Spinal cord (tissue), 9 donors: ENCODE measurements at regions not wholly inside any gene's neighbourhood (a gene's known extent, or its start where the extent isn't known, plus 50 kb on each side); places are given as distances from the start of the nearest gene placed in this dataset.
"Not testable (repeated sequence)": the region's sequence is repeated elsewhere in the genome, so short reads cannot be mapped to it uniquely, and the experiment has no call there.

Source experiments
- DNase-seq, 6 donors: peaks; one replicate each; pipeline versions ENCODE4 v3.0.0 to v3.0.0-alpha.2; 2013 to 2015; ENCODE audit warnings: low spot score in 6 of 6, low read depth in 4 of 6
- H3K27ac ChIP-seq: one replicate; pipeline ENCODE4 v1.5.1; 2013; ENCODE audit warnings: low read depth, low read length, control low read depth
- H3K27me3 ChIP-seq: one replicate; pipeline ENCODE4 v1.6.1; 2013; ENCODE audit warnings: low read length; ENCODE audit not compliant: control insufficient read depth, insufficient read depth
- H3K36me3 ChIP-seq: one replicate; pipeline ENCODE4 v1.6.1; 2013; ENCODE audit warnings: low read length; ENCODE audit not compliant: control insufficient read depth, insufficient read depth
- H3K4me1 ChIP-seq: one replicate; pipeline ENCODE4 v1.6.1; 2013; ENCODE audit warnings: low read length; ENCODE audit not compliant: control insufficient read depth, insufficient read depth
- H3K4me3 ChIP-seq: one replicate; pipeline ENCODE4 v1.5.1; 2013; ENCODE audit warnings: low read depth, low read length, control low read depth
- H3K9me3 ChIP-seq: one replicate; pipeline ENCODE4 v1.6.1; 2013; ENCODE audit warnings: low read length; ENCODE audit not compliant: control insufficient read depth, insufficient read depth
- WGBS: methylation state at CpG from one replicate; pipeline ENCODE4 v1.1.5; 2013; ENCODE audit warnings: missing lambda C conversion rate; ENCODE audit not compliant: insufficient coverage; 5-methylcytosine and 5-hydroxymethylcytosine counted together
- donor health status: healthy.

- no peaks in the 10 kb centered on the region for H3K27me3 ChIP-seq
- no peaks in the 10 kb centered on the region for H3K4me1 ChIP-seq
- 90% methylated on average over 2 of the region's 8 CpGs for WGBS
- no peaks in the 10 kb centered on the region for H3K36me3 ChIP-seq
- DNase-seq = no peak
- H3K9me3 ChIP-seq = no peaks in the 10 kb centered on the region
- H3K27ac ChIP-seq = no peak overlapping the region
- no peak overlapping the region for H3K4me3 ChIP-seq
These were observed 1412.7 kb downstream of the KCNT2 start for GRCh38 chr1:195195423-195196057.

GRCh38 chr1:195193134-195193533 lies 1415.1 kb downstream of the KCNT2 start:
- no peaks in the 10 kb centered on the region for H3K9me3 ChIP-seq
- H3K36me3 ChIP-seq = no peaks in the 10 kb centered on the region
- no peaks in the 10 kb centered on the region for H3K27me3 ChIP-seq
- no peak overlapping the region for H3K27ac ChIP-seq
- no peak for DNase-seq
- no peak overlapping the region for H3K4me3 ChIP-seq
- WGBS = no CpG with 5 or more reads among the region's 3 CpGs
- no peaks in the 10 kb centered on the region for H3K4me1 ChIP-seq

GRCh38 chr1:195188821-195189220 lies 1419.4 kb downstream of the KCNT2 start:
- Histone ChIP-seq H3K9me3 (no peaks in the 10 kb centered on the region), H3K4me3 (no peak overlapping the region), H3K4me1 (no peaks in the 10 kb centered on the region), H3K27me3 (no peaks in the 10 kb centered on the region), H3K27ac (no peak overlapping the region), H3K36me3 (no peaks in the 10 kb centered on the region)
- no peak for DNase-seq
- no CpG with 5 or more reads among the region's 3 CpGs for WGBS

- no peaks in the 10 kb centered on the region for H3K27me3 ChIP-seq
- no peak overlapping the region for H3K4me3 ChIP-seq
- H3K36me3 ChIP-seq = no peaks in the 10 kb centered on the region
- no peaks in the 10 kb centered on the region for H3K9me3 ChIP-seq
- no peak for DNase-seq
- H3K4me1 ChIP-seq = no peaks in the 10 kb centered on the region
- H3K27ac ChIP-seq = no peak overlapping the region
- no CpG with 5 or more reads among the region's 3 CpGs for WGBS
These were observed 1421.7 kb downstream of the KCNT2 start for GRCh38 chr1:195186544-195186943.

GRCh38 chr1:195185736-195186135 lies 1422.5 kb downstream of the KCNT2 start:
- Histone ChIP-seq H3K36me3 (no peaks in the 10 kb centered on the region), H3K27me3 (no peaks in the 10 kb centered on the region), H3K4me3 (no peak overlapping the region), H3K9me3 (no peaks in the 10 kb centered on the region), H3K4me1 (no peaks in the 10 kb centered on the region), H3K27ac (no peak overlapping the region)
- DNase-seq = peak in 3 of 6 donors; percentile 10 to 78 (median 65)
- WGBS = no CpG with 5 or more reads among the region's 2 CpGs

- peak in 2 of 6 donors; percentile 20 to 60 for DNase-seq
- H3K36me3 ChIP-seq = no peaks in the 10 kb centered on the region
These were observed 1422.9 kb downstream of the KCNT2 start for GRCh38 chr1:195185321-195185720.

GRCh38 chr1:195173753-195174152 lies 1434.5 kb downstream of the KCNT2 start:
- no peaks in the 10 kb centered on the region for H3K27me3 ChIP-seq
- H3K36me3 ChIP-seq = no peaks in the 10 kb centered on the region
- H3K9me3 ChIP-seq = no peaks in the 10 kb centered on the region
- no peaks in the 10 kb centered on the region for H3K4me1 ChIP-seq
- no peak overlapping the region for H3K27ac ChIP-seq
- no peak overlapping the region for H3K4me3 ChIP-seq
- DNase-seq = no peak

More at GRCh38 chr1:195185321-195185720, 1422.9 kb downstream of the KCNT2 start:
- no peaks in the 10 kb centered on the region for H3K27me3 ChIP-seq
- H3K9me3 ChIP-seq = no peaks in the 10 kb centered on the region
- no peaks in the 10 kb centered on the region for H3K4me1 ChIP-seq
- no peak overlapping the region for H3K4me3 ChIP-seq
- no peak overlapping the region for H3K27ac ChIP-seq
- no CpG with 5 or more reads among the region's 4 CpGs for WGBS

- WGBS = no CpG with 5 or more reads among the region's 1 CpG
- H3K9me3 ChIP-seq, DNase-seq, H3K4me3 ChIP-seq, H3K4me1 ChIP-seq, H3K27me3 ChIP-seq, H3K36me3 ChIP-seq, H3K27ac ChIP-seq: not testable (repeated sequence)
These were observed 1448.4 kb downstream of the KCNT2 start for GRCh38 chr1:195159795-195160194.

- no CpG with 5 or more reads among the region's 4 CpGs for WGBS
- Histone ChIP-seq H3K36me3 (no peaks in the 10 kb centered on the region), H3K4me3 (no peak overlapping the region), H3K9me3 (no peaks in the 10 kb centered on the region), H3K27ac (no peak overlapping the region), H3K4me1 (no peaks in the 10 kb centered on the region), H3K27me3 (no peaks in the 10 kb centered on the region)
- no peak for DNase-seq
These were observed 1450.1 kb downstream of the KCNT2 start for GRCh38 chr1:195158091-195158490.

- no peaks in the 10 kb centered on the region for H3K27me3 ChIP-seq
- H3K4me3 ChIP-seq = no peak overlapping the region
- H3K4me1 ChIP-seq = no peaks in the 10 kb centered on the region
- no peak for DNase-seq
- no CpG with 5 or more reads among the region's 1 CpG for WGBS
- no peak overlapping the region for H3K27ac ChIP-seq
- no peaks in the 10 kb centered on the region for H3K9me3 ChIP-seq
- no peaks in the 10 kb centered on the region for H3K36me3 ChIP-seq
These were observed 1455.1 kb downstream of the KCNT2 start for GRCh38 chr1:195153107-195153506.
